ENCODE measurements at regions not wholly inside any gene's neighbourhood (a gene's known extent, or its start where the extent isn't known, plus 50 kb on each side); places are given as distances from the start of the nearest gene placed in this dataset.

DNA sequence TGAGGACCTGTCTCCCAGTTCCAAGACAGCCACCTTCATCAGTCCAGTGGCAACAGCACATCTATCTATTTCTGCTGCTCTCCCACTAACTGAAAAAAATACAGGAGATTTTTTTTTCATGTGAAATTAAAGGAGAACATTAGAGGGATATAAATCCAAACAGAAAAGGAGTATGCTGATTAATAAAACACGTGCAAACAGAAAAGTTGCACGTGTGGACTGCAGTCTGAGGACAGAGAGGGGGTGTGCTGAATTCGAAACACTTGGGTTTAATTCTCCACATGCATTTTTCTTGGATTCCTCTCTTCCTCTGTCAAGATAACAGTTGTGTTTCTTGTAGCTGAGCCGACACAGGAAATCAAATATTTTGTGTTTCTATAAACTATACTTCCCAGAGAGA, 113.4 kb downstream of the CYRIA start:
- no TSS peak for BruUV-seq (replicated peaks)
- H4K91ac ChIP-seq (ENCODE audit: insufficient read depth, low read depth, low read length), result no peak overlapping the region

More for the DNA sequence above, 113.4 kb downstream of the CYRIA start:
- Histone ChIP-seq H2AK9ac (replicated peaks; ENCODE audit: low read depth, low read length, poor library complexity) (no peak overlapping the region), H2BK15ac (ENCODE audit: low read depth, low read length) (no peak overlapping the region), H2BK120ac (ENCODE audit: low read depth, low read length) (no peak overlapping the region), H3K27me3 (ENCODE audit: control insufficient read depth, insufficient read depth, low read length) (no peaks in the 10 kb centered on the region), H3K9me3 (ENCODE audit: control insufficient read depth, insufficient read depth, low read length) (no peaks in the 10 kb centered on the region), H2AK5ac (ENCODE audit: low read depth, low read length) (no peak overlapping the region), H3K9ac (ENCODE audit: low read depth, low read length) (no peak overlapping the region), H3K4me3 (ENCODE audit: insufficient read depth, low read depth, low read length) (no peak overlapping the region), H3K79me1 (ENCODE audit: low read depth in 1 of 2, low read length in 2 of 2) (no peaks in the 10 kb centered on the region), H4K20me1 (ENCODE audit: insufficient read depth, low read length) (no peaks in the 10 kb centered on the region), H4K5ac (ENCODE audit: low read depth, low read length) (no peak overlapping the region), H3K56ac (ENCODE audit: extremely low read depth, insufficient read depth, low read length) (no peak overlapping the region), H3K9me1 (ENCODE audit: insufficient read depth, low read length) (no peaks in the 10 kb centered on the region), H3K14ac (replicated peaks; ENCODE audit: low read depth, low read length) (no peak overlapping the region), H3K18ac (ENCODE audit: low read depth, low read length) (no peak overlapping the region), H2BK5ac (ENCODE audit: low read depth, low read length, poor library complexity, severe bottlenecking) (no peak overlapping the region), H2BK20ac (ENCODE audit: low read depth, low read length) (no peak overlapping the region), H3K27ac (ENCODE audit: insufficient read depth, low read length) (no peak overlapping the region), H3K4ac (ENCODE audit: low read depth, low read length) (no peak overlapping the region), H4K8ac (ENCODE audit: low read depth in 2 of 2, low read length in 2 of 2) (no peak overlapping the region), H3K23ac (ENCODE audit: low read depth, low read length) (no peak overlapping the region), H3K4me2 (ENCODE audit: low read depth, low read length) (no peak overlapping the region), H3K36me3 (ENCODE audit: control insufficient read depth, insufficient read depth, low read length) (peaks cover 2% of the 10 kb centered on the region; the same call in 1 of the 2 replicates), H3K4me1 (ENCODE audit: control insufficient read depth, insufficient read depth, low read length) (no peaks in the 10 kb centered on the region; the same call in 1 of the 2 replicates), H2AFZ (replicated peaks; ENCODE audit: low read length, poor library complexity) (no peak overlapping the region)
- whole genome bisulfite sequencing, 2 experiments (ENCODE audit: extremely low coverage in 2 of 2, insufficient read length in 1 of 2), result no CpG with 5 or more reads among the region's 4 CpGs
- ChIA-PET CTCF (no interaction called here), POLR2A (ENCODE audit: unreplicated experiment) (no interaction called here)
- TF ChIP-seq, protein P1, sequence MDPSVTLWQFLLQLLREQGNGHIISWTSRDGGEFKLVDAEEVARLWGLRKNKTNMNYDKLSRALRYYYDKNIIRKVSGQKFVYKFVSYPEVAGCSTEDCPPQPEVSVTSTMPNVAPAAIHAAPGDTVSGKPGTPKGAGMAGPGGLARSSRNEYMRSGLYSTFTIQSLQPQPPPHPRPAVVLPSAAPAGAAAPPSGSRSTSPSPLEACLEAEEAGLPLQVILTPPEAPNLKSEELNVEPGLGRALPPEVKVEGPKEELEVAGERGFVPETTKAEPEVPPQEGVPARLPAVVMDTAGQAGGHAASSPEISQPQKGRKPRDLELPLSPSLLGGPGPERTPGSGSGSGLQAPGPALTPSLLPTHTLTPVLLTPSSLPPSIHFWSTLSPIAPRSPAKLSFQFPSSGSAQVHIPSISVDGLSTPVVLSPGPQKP (IDR thresholded peaks at IDR 0.05; ENCODE audit: borderline replicate concordance, low read depth, low read length), result no peak
- TF ChIP-seq NFE2L2 (IDR thresholded peaks at IDR 0.05; ENCODE audit: low read depth, low read length), result no peak
- TF ChIP-seq FOS (IDR thresholded peaks at IDR 0.05; ENCODE audit: low read depth, low read length), result no peak
- TF ChIP-seq, protein P2, sequence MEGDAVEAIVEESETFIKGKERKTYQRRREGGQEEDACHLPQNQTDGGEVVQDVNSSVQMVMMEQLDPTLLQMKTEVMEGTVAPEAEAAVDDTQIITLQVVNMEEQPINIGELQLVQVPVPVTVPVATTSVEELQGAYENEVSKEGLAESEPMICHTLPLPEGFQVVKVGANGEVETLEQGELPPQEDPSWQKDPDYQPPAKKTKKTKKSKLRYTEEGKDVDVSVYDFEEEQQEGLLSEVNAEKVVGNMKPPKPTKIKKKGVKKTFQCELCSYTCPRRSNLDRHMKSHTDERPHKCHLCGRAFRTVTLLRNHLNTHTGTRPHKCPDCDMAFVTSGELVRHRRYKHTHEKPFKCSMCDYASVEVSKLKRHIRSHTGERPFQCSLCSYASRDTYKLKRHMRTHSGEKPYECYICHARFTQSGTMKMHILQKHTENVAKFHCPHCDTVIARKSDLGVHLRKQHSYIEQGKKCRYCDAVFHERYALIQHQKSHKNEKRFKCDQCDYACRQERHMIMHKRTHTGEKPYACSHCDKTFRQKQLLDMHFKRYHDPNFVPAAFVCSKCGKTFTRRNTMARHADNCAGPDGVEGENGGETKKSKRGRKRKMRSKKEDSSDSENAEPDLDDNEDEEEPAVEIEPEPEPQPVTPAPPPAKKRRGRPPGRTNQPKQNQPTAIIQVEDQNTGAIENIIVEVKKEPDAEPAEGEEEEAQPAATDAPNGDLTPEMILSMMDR (conservative IDR thresholded peaks at IDR 0.05; ENCODE audit: low read depth, low read length), result no peak
- in situ Hi-C loops (cut with MboI; ENCODE audit: low sequenced_read_pairs), result no loop called here
- ATAC-seq (ENCODE audit: low read depth) (no peak), DNase-seq (no peak)
- intact Hi-C loops (cut with micrococcal nuclease), result no loop called here
- dilution Hi-C loops (cut with HindIII; ENCODE audit: low sequenced_read_pairs, unreplicated experiment), result no loop called here

Measured in IMR-90 (cell line).